Gastroesophageal sphincter (tissue), 3 donors: ENCODE measurements at regions not wholly inside any gene's neighbourhood (a gene's known extent, or its start where the extent isn't known, plus 50 kb on each side); places are given as distances from the start of the nearest gene placed in this dataset.
A peak's percentile ranks its signal among the peaks of the same experiment; 100 is the strongest.
"Not testable (repeated sequence)": the region's sequence is repeated elsewhere in the genome, so short reads cannot be mapped to it uniquely, and the experiment has no call there.

Source experiments
- CTCF ChIP-seq, 4 experiments: fragments of 200-600 bp in 2 of 4; fragments of 450-650 bp in 2 of 4; sonication (generic) in 1 of 4; IDR thresholded peaks; one replicate each; pipeline ENCODE4 v1.5.1; 2017 to 2019; ENCODE audit warnings: antibody characterized with exemption in 4 of 4, mild to moderate bottlenecking in 2 of 4, moderate library complexity in 2 of 4
- EP300 ChIP-seq: sonication (generic); formaldehyde crosslinking; IDR thresholded peaks from one replicate; pipeline ENCODE4 v1.6.1; 2017; ENCODE audit warnings: antibody characterized with exemption, mild to moderate bottlenecking
- POLR2A ChIP-seq, 2 donors: fragments of 450-650 bp; IDR thresholded peaks; one replicate each; pipeline ENCODE4 v1.6.1; 2017; ENCODE audit warnings: antibody characterized with exemption in 2 of 2, mild to moderate bottlenecking in 2 of 2, moderate library complexity in 1 of 2
- POLR2AphosphoS5 ChIP-seq: sonication (generic); formaldehyde crosslinking; IDR thresholded peaks from one replicate; pipeline ENCODE4 v1.6.1; 2017; ENCODE audit warnings: antibody characterized with exemption

- peak in 1 of 4 experiments; percentile 24 for TF ChIP-seq CTCF (IDR thresholded peaks at IDR 0.05)
- TF ChIP-seq POLR2A (IDR thresholded peaks at IDR 0.05); POLR2AphosphoS5; EP300: not testable (repeated sequence)
Observed at GRCh38 chr5:34244281-34245031, 201.4 kb upstream of the C1QTNF3 start.
